HG03175 (cell line): ENCODE measurements at regions not wholly inside any gene's neighbourhood (a gene's known extent, or its start where the extent isn't known, plus 50 kb on each side); places are given as distances from the start of the nearest gene placed in this dataset.

Experiments used
- ATAC-seq: cut with Tn5 transposase; IDR thresholded peaks from one replicate; pipeline ENCODE4 v1.9.1; 2021; ENCODE audit warnings: mild to moderate bottlenecking, moderate library complexity; ENCODE audit not compliant: unreplicated experiment

DNA sequence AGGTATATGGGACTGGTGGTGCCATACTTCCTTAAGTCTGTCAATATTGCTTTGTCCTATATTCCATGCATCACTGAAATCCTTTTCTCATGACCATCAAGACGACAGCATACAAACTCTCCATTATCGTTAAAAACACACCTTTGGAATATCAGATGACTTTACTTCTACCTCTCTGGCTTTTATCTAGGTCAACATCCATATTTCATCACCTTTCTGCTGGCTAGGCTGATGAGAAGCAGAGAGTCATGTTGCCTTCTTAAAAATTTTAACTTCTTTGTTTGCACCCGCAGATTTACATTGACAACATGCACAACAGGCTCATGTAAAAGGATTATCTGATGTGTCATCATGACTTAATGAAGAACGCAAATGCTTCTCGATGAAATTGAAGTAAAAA, 771.4 kb downstream of the OLFM4 start:
- no peak for ATAC-seq

DNA sequence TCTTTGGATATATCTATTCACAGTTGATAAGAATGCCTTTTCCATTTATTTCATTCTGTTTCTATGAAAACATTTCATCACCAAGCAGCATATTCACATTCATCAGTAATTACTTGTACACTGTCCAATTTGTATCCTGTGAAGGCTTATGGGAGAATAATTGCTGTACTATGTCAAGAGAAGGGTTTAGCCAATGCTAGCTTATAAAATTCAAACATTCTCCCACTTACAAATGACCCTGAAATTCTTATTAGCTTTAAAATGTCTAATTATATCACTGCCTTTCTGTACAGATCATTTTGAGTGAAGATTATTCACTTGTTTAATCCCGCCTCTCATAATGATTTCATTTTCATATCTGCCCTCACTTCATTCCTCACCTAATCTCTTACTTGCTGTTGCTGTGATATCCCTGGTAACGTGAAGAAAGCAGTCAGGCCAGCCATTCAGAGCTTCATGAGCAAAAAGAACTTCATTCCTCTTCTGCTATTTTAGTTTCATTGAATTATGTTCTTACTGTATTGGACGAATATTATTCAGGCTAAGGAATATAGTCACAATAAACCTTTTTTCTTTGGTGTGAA, 778.7 kb downstream of the OLFM4 start:
- no peak for ATAC-seq

DNA sequence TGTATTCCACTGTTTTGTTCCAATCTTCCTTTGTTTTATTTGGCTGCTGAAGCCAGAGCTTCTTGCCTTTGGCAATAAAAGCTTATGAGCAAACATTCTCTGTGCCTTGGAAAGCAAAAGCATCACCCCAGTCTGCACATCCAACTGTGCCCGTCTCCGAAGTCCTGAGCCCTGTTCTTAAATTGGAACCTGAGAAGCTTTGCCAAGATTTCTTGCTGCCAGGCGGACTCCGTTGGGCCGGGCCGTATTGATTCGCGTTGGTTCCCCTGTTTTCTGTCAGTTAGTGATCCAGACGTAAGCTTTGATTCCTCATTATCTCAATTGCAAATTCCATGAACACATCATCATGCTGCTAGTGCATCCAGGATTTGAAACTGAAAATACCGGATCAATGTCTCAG, 793.0 kb downstream of the OLFM4 start:
- ATAC-seq, result no peak

DNA sequence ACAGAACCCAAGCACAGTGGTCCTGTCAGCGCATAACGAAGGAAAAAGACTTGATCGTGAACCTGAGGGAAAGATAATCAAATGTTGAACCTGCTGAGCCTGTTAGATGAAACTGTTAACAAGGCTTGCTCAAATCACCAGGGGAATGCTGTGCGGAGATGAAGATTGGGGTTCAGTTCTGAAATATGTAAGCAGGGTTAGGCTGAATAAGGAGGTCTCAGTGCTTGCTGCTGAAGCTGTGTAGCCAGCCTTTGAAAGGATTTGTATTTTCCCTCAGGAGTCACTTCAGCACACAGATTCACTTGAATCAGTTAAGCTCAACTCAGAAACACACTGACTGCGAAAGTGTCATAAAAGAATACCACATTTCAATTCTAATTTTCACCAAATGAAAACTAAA, 793.5 kb downstream of the OLFM4 start:
- no peak for ATAC-seq

GRCh38 chr13:53839461-53839860, 810.8 kb downstream of the OLFM4 start:
- ATAC-seq, result no peak

DNA sequence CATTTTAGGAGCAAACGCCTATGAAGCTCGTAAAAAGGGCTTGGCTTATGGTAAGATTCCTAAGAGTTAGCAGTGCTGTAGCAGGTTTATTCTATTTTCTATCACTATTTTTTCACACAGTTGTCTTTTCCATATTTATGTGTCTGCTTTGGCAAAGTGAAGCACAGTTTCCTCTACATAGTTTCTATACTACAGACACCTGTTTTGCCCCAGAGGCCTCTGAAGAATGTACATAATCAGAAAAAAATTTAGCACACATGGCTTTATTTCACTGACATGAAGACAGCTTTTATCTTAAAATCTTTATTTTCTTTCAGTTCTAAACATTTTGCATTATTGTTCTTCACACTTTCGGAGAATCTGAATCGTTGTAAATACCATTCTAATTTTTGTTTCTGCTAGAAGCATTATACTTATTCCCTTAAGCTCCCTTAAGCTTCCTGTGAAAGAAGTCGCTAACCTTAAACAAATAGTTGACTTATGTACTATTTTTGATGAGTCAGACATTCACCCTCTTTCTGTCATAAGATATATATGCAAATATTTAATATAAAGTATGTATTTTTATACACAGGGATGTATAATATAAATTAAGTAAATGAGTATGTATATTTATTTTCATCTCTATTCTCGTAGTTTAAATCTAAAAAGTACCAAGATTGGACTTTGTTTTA, 816.0 kb downstream of the OLFM4 start:
- no peak for ATAC-seq

GRCh38 chr13:53847502-53847901, 818.9 kb downstream of the OLFM4 start:
- no peak for ATAC-seq

DNA sequence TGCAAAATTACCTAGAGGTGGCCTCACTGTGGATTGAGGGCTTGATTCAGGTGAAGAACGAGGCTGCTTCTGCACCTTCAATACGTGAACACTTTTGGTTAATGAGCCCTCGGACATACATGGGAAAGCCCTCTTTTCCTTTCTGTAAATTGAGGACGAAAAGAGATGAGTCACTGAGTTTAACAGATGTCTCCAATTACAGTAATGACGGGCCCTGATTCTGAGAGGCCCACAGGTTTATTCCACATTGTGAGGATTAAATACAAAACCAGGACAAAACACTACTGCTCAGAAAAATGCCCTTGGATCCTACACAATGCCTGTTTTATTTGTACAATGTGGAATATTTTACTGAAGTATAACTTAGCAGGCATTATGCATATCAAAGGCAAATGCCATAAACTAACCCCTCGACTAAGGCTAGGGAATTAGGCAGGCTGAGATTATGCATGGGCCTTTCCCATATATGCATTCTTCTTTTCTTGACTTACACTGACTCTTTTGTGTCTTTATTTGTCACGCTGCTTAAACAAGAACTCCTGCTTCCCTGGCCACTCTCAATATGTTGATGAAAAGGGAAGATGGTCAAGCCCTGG, 819.9 kb downstream of the OLFM4 start:
- no peak for ATAC-seq

- no peak for ATAC-seq
Measured at GRCh38 chr13:53854321-53854720, 825.7 kb downstream of the OLFM4 start.

DNA sequence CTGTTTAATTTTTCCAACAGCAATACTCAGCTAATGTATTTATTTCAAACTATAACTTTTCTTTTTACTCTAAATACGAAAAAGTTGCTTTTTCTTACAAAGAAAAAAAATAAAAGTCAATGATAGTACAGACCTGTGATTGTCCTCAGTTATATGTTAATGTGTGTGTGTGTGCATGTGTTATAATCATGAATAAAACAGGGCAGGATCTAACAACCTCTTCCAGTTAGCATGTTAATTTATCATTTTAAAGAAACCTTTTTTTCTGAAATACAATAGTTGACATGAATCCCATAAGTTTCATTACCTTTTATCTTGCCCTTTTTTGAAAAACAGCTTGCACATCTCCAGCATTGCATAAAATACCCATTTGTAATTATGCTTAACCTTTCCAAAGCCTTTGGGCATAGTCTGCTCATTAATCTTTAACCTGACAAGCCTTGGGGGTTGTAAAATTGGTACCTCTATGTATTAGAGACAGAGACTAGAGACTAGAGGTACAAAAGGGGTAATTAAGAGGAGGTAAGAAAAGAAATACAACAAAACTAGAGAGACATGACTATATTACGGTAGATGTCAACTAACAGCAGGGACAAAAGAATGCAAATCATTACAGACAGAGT, 828.1 kb downstream of the OLFM4 start:
- ATAC-seq, result no peak

- no peak for ATAC-seq
Measured at GRCh38 chr13:53863520-53863919, 834.9 kb downstream of the OLFM4 start.

DNA sequence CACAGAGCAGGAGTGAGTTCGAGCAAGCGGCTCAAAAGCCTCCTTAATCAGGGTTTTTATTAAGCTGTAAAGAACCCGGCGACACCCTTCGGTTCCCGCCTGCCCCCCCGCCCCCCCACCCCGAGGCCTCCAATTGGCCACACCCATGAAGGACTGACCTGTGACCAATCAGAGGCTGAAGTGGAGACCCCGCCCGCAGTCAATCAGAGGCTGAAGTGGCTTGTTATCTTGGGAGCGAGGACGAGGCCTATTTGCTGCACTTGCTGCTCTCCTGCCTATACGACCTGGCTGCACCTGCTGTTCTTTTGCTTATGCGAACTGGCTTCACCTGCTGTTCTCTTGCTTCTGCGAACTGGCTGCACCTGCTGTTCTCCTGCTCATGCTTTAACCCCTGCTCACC, 844.9 kb downstream of the OLFM4 start:
- no peak for ATAC-seq

GRCh38 chr13:53878861-53879260, 850.2 kb downstream of the OLFM4 start:
- no peak for ATAC-seq

- no peak for ATAC-seq
Measured at GRCh38 chr13:53885997-53886396, 857.4 kb downstream of the OLFM4 start.

- no peak for ATAC-seq
Measured at GRCh38 chr13:53890696-53891095, 862.1 kb downstream of the OLFM4 start.

DNA sequence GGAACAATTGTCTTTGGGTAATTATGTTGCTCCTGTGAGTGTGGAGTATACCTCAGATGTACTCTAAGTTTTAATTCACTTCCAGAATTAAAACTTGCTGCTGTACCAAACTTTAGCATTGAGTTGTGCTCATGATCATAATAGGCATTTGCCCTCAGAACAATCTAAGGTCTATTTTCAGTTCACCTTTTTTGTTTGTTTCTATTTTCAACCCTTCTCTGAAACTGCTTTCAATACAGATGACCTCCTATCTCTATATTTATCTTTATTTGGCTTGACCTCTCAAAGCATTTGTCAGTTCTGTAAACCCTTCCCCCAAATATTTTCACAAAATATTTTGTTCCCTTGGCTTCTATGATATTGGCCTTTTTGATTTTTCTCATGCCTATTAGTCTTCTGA, 873.0 kb downstream of the OLFM4 start:
- no peak for ATAC-seq

- ATAC-seq, result no peak
Measured at GRCh38 chr13:53907891-53908290, 879.3 kb downstream of the OLFM4 start.

DNA sequence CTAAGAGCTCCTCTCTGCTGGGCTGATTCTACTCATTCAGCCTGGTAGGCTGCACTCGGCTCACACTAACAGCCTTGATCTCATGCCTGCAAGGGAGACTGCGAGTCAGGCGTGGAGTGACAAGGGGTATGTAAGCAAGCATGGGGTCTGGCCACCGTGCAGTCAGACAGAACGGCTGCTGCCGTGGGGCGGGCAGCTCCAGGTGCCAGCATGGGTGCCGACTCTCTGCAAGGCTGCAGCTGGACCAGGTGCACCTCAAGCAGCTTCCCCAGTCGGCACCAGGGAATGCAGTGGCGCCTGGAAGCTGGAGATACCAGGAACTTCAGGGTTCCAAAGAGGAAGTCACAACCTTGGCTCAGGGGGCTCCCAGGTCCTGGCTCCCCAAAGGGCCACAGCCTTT, 892.3 kb downstream of the OLFM4 start:
- ATAC-seq, result no peak

GRCh38 chr13:53921473-53921872, 892.9 kb downstream of the OLFM4 start:
- no peak for ATAC-seq

DNA sequence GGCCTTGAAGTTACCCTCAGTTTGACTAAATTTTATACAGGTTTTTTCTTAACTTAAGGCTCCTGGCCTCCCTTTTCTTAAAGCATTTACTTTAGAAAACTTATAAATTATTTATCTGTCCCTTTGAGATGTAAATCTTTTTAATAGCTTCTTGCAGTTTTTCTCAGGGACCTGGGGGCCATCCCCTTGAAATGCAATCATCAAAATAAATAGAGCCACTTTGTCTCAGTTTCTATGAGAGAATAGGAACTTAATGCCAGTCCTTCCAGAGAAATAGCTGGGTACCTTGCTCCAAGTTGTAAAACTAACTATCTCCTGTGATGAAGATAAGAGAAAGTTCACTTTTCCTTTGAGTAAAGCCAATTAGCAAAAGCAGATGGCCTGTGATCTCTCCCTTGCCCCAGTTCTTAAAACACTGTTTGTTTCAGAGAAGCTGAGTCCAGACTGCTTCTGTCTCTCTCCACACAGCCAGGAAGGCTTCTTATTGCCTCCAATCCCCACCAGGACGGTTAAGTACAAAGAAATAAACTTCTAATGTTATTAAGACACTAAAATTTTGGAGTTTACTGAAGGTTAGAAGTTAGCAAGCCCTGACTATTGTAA, 913.1 kb downstream of the OLFM4 start:
- no peak for ATAC-seq

GRCh38 chr13:53946500-53946899, 917.9 kb downstream of the OLFM4 start:
- no peak for ATAC-seq

- ATAC-seq, result no peak
Measured at GRCh38 chr13:53953183-53953582, 924.6 kb downstream of the OLFM4 start.
